CD4-positive, alpha-beta T cell treated with Interleukin-17A for 1 hour (primary cell): ENCODE measurements at regions not wholly inside any gene's neighbourhood (a gene's known extent, or its start where the extent isn't known, plus 50 kb on each side); places are given as distances from the start of the nearest gene placed in this dataset.
"Not testable (repeated sequence)": the region's sequence is repeated elsewhere in the genome, so short reads cannot be mapped to it uniquely, and the experiment has no call there.

Experiments
- DNase-seq: peaks from one replicate; pipeline ENCODE4 v3.0.0-alpha.2; 2020

DNA sequence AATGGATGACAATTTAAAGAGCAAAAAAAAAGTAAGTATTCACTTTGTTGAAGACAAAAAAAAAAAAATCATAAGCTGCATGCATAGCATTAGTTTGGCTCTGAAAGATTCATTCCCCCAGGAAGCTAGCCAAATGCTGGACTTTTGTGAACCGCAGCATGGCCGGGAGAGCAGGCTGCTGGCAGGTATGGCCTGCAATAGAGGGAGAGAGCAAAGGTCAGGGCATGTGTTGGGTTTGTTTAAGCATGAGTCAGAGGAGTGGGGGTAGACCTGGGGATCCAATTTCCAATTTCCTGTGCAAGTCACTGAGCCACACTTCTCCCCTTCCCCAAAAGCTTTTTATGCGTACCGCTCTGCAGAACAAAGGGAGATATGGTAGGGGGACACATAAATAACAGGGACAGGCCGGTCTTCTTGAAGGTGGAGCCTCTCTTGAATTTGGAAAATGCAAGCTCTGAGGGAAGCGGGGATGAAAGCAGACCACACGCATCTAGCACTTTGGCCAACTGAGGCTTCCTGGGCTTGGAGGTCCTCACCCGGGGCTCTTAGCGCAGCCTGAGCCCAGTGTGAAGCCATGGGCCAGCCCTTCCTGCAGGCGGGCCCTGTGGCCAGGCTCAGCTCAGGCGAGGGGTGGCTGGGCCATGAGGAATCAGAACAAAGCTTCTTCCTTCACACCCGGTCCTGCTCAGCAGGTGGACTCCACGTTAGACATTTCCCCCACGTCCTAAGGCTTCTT lies 171.1 kb downstream of the TOMM20 start:
- no peak for DNase-seq

DNA sequence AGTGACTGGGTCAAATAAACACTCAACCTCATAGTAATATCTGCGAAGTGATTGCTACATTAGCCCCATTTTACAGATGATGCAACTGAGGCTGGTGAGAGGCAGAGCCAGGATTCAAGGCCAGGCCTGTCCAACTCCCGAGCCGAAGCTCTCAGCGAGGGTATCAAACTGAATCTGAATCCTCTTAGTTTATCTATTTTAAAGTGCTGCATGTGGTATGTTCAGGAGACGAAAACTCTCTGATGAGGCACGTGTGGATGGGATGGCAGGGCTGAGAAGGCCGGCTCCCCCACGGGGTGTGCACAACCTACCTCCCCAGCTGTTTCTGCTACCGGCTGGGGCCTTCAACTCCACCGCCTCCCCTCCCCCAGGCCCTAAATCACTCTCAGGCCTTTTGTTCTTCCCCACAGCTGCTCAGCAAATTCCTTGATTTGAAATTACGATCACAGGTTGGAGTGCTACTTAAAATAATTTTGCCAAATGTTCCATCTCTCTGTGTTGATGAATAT lies 171.8 kb downstream of the TOMM20 start:
- no peak for DNase-seq

DNA sequence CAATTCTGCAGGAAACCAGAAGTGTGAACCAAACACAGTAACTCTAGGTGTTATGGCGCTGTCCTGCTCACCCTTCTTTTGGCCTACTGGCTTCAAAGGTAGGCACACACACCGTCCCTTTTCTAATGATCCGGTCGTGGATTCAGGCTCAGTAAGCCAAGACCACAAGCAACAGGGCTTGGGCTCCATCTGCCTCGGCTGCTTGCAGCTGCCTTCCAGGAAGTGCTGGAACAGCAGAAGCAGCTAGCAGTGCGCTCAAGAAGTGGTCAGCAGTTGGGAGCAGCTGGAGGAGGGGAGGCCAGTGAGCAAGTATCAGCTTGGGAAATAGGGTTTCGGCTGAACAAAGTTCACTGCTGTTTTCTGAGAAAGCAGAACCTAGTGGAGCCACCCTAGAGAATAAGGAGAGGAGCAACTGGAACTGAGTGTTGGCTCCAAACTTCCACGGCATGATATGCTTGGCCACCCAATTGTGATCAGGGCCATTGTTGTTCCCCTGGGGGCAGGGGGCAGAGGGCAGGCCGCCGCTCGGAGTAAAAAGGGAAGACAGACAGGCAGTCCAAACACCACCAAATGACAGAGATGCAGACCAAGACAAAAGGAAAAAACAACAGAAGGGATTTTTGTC lies 173.4 kb downstream of the TOMM20 start:
- DNase-seq, result peak; percentile 28

DNA sequence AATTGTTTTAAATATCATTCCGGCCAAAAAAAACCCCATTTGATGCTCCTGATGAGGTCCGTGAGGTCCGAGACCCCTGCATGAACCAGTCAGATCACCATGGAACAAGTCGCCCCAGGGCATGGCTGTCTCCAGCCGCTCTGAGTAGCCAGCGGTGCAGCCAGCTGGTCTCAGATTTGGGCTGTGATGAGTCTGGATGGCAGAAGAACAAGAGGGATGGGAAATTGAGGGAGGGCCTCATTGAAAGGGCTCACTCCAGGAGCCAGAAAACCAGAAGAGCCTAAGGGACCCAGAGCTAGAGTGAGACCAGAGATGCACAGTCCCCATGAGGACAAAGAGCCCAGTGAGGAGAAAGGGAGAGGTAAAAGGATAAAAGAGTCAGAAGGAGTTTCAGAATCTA lies 174.0 kb downstream of the TOMM20 start:
- no peak for DNase-seq

DNA sequence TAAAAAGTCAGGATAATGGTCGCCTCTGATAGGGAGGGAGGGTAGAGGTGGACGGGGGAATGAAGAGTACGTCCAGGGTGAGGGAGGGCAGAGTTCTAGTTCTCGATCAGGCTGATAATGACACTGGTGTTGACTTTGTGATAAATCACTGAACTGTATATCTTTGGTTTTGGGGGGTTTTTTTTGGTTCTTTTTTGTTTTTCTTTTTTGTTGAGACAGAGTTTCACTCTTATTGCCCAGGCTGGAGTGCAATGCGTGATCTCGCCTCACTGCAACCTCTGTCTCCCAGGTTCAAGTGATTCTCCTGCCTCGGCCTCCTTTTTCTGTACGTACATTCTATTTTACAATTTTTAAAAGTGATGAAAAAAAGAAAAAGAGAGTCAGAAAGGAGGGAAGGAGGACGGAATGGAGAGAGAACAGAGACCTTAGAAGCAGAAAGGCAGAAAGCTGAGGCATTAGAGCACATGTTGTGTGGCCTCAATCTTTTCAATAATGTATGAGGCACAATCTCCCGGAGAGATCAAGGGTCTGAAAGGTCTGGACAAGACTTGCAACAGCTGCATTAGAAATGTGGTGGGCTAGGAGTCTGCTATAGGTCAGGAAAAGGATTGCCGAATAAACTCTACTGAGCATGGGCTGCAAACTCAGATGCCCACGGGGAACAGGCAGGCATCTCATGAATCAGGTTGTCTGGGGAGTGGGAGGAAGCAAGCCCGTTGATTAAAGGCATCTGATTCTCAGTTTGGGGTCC lies 174.8 kb downstream of the TOMM20 start:
- no peak for DNase-seq

DNA sequence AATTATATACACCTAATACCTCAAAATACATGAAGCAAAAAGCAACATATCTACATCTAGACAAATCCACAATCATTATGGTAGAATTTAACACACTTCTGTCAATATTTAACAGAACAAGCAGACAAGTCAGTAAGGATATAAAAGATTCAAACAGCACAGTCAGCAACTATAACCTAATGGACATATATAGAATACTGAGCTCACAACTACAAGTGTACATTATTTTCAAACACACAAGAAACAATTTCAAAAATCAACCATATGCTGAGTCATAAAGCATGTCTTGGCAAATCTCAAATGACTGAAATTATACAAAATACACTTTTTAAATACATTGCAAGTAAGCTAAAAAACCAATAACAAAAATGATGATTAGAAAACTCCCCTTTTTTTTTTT lies 178.0 kb downstream of the TOMM20 start:
- DNase-seq, result no peak

DNA sequence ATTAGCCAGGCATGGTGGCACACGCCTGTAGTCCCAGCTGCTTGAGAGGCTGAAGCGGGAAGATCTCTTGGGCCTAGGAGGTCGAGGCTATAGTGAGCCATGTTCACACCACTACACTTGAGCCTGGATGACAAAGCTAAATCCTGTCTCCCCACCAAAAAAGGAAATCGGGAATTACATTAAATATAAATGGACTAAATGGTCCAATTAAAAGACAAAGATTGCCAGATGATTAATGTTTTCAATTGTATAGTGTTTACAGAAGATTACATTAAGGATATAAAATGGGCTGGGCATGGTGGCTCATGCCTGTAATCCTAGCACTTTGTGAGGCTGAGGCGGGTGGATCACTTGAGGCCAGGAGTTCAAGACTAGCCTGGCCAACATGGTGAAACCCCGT lies 179.1 kb downstream of the TOMM20 start:
- not testable (repeated sequence) for DNase-seq

DNA sequence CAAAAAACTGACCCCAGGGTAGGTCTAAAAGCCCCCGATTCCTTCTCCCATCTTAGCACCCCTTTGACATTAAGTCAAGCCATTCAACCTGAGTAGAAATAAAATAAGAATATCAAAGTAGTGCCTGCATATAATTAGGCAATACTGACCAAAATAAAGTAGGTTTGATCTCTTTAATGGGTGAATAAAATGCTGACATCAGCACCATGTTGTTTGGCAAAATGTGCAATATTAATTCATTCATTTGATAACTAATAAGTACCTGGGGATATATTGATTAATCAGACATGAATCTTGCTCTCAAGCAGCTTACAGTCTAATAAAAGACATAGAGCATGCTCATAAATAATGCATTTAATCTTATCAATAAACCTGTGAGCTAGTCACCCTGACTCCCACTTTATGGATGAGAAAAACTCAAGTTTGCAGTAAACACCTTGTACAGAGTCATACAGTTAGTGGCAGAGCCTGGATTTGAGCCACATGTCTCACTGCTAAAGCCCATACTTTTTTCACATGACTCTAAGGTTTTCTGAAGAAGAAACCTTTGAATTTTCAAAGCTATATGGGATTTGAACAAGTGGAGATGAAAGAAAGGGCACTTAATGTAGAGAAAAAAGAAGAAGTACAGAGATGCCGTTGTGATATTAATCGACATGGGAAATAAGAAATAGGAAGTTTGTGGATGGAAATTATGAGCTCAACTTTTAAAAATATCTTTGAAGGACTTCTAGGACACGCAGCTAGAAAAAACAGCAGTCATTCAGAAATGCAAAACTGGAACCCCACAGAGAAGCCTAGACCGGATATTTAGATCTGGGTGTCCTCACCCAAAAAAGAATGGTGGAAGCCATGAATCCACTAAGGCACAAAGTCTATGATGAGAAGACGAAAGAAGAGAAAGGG lies 183.9 kb downstream of the TOMM20 start:
- DNase-seq, result no peak

DNA sequence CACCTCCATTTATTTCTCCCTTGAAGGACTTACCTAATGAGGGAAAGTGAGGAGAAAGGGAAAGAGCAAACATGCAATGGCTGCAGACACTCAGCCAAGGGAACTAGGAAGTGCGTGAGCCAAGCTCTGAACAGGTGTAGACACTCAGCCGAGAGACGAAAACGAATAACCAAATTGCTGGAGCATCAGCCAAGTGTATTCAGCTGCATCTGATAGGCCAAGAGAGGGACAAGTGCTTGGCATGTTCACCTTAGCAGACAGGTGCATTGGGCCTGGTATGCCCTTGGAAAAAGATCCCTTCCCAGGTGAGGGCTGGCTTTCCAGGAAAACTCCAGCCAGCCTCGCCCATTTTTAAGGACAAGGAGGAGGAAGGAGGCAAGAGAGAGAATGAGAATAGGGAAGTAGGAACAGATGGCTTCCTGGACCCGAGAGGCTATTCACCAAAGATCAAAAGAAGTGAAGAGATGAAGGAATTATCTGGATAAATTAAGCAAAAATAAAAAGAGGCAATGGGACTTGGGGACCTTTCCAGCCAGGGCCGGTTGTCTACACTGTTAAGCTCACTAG lies 184.7 kb downstream of the TOMM20 start:
- no peak for DNase-seq

DNA sequence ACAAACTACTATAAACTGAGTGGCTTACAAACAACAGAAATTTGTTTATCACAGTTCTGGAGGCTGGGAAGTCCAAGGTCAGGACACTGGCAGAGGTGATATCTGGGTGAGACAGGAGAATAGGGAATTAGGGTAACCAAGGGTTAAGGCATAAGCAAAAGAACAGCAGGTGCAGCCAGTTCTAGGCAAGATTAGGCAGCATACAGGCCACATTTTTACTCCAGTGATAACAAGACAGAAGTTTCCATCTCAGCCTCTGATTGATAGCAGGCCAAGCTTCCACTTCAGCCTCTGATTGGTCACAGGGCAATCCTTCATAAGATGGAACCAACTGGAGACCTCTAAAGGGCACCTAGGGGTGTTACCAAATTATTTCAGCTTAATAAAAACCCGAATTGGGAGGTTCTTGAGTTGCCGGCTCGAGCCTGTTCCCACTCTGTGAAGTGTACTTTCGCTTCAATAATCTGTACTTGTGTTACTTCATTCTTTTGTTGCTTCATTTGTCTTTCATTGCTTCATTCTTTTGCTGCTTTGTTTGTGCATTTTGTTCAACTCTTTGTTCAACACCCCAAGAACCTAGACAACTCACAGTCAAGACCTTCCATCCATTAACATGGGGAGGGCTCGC lies 185.6 kb downstream of the TOMM20 start:
- no peak for DNase-seq

DNA sequence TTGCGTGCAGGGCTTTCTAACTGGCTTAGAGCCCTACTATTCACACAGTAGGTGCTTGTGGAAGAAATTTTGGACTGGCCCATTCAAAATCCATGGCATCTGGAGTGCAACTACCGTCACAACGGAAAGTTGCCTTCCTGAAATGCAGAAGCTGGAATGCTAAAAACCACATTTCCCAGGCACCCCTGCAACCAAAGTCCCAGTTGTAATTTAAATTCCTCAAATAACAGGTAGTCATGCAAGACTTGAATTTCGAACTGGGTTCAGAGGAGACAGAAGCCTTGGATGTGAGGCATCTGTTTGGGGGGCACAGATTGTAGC lies 186.7 kb downstream of the TOMM20 start:
- no peak for DNase-seq

DNA sequence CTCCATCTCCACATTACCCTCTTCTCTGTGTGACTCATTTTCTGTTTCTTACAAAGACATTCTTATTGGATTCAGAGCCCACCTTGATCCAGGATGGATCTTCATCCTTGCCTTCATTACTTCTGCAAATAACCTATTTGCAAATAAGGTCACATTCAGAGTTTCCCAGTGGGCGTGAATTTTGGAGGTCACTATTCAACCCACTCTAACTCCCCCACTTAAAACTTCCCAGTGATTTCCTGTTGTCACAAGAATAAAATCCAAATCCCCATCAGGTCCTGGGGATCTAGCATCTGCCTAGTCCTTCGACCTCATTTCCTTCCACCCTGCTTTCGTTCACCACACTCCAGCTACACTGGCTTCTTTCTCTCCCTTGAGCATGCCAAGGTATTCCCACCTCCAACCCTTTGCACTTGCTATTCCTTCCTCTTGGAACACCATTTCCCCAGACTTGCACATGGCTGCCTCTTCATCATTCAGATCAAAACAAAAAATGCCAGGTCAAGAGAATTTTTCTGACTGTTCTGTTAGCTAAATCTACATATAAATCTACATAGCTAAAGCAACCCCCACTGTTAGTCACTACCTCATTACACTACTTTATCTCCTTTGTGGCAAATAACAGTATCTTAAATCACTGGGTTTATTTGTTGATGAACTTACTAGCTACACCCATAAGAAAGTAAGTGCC lies 187.2 kb downstream of the TOMM20 start:
- no peak for DNase-seq

DNA sequence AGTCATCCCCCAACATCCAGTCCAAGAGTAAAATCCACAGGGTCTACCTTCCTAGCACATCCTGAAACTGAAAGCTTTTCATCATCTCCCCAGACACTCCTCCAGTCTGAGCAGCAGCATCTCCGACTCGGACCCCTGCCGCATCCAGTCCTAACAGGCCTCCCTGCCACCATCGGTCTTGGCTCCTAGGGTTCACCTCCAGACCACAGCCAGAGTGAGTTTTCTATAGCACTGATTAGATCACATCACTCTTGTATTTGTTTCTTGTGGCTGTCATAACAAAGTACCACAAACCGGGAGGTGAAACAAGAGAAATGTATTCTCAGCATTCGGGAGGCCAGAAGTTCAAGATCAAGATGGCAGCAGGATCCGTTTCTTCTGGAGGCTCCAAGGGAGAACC lies 187.8 kb downstream of the TOMM20 start:
- no peak for DNase-seq

DNA sequence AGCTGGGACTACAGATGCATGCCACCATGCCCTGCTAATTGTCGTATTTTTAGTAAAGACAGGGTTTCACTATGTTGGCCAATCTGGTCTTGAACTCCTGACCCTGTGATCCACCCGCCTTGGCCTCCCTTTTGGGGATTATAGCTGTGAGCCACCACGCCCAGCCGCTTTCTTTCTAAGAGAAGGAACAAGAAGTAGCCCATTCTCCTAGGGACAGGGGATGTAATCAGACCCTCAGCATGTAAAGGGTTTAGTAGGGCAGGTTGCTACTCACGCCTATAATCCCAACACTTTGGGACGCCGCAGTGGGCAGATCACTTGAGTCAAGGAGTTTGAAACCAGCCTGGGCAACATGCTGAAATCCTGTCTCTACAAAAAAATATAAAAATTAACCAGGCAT lies 189.7 kb downstream of the TOMM20 start:
- no peak for DNase-seq

DNA sequence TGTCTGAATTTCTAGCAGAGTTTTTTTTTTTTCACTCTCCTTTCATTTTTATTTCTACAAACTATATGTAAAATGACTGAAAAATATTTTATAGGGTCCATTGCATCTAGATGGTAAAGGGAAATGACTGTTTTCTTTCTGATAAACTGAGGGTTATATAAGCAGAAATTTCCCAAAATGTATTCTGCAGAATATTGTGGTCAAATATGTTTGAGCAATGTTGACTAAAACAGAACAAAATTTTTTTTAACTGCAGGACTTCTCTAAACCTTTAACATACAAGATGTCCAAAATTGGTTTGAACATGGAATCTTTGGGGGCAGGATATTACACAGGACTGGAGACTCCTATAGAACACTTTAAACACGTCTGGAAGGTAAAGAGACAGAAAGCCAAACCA lies 190.5 kb downstream of the TOMM20 start:
- no peak for DNase-seq

DNA sequence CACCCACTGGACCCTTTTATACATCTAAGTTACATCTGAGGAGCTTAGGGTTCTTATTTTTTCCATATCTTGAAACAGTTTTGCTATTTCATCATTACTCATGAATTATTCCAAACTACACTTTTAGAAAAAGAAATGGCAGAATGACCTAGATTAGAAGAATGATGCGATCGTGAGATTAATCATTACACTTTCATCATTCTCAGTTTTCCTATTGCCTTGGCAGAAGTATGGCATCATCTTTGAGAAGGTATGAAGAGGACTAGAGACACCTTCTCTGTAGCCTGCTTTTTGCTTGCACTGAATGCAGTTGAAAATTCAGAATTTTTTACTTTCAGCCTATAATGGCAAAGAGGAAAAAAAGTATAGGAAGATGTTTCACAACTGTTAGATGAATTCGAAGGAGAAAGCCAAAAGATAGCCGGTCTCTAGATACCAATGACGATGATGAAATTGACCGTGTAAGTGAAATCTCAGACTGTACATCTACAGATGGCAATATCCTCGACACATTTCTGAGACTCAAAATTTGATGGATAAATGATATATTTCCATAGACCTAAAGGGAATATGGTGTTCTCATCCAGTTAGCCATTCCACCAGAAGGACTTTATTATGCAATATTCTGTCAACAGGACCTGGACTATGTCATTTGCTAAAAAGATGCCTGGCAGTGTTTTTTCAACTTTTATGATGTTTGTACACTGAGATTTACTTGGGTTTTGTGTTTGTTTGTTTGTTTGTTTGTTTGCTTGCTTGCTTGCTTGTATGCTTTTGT lies 191.8 kb downstream of the TOMM20 start:
- DNase-seq, result no peak

DNA sequence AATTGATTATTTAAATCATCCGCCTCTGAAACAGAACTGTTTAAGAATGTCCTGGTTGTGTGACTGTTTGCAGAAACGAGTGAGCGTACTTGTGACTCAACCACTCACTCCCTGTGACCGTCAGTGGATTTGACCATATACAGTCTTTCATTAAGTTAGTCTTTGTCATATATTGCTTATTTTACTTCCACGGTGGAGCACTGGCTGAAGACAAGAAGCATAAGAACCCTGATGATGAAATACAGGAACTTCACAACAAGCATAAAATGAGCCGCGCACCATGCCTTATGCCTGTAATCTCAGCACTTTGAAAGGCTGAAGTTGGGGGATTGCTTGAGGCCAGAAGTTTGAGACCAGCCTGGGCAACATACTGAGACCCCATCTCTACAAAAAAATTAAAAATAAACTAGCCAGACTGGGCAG lies 194.0 kb downstream of the TOMM20 start:
- DNase-seq, result no peak

DNA sequence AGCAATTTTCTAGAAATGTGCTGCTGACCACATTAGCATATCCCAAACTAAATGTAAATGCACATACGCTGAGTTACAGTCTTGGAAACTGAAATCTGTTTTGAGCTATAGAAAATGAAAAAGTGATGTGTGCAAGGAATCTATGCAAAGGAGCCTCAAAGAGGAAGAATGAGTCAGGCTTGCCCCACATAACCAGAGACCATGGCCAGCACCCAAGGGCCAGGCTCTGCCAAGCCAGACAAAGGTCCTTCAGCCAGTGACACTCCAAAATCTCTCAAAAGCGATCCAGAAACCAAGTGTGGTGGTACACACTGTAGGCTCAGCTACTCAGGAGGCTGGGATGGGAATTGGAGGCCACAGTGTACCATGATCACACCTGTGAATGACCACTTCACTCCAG lies 195.2 kb downstream of the TOMM20 start:
- DNase-seq, result no peak

DNA sequence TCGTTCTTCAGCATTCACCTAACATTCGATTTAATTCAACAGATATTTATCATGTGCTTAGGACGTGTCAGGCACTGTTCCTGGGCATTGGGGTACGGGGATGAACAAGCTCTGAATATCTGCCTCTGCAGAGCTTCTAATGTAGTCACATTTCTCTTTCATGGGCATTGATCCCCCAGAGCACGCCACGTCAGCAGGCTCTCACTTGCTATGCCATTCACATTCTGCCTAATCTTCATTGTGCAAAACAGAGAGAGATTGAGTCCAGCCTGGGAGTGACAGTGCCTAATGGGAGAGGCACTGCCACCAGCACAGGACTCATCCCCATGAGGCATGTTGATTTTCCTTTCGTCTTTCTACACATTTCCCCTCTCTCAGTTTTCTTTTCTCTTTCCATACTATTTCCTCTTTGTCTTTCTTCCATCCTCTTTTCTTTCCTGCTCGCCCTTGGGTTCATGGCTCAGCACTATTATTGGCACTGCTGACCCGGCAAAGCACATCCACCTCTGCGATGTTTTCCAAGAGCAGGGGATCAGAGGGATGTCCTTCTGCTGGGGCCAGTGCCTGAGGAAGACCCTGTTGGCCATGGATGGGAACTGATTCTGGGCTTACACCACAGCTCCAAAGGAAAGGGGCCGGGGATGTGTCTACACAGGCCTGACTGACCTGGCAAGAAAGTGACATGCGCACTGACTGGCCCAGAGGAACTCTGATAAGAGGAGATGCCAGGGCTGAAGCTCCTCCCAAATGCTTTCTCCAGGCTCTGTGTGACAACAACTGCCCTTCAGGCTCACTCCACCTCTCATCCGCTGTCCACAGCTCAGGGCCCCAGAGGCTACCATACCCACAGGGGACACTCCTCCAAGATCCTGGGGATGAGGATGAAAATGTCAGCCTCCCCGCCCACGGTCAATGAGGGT lies 195.9 kb downstream of the TOMM20 start:
- no peak for DNase-seq

DNA sequence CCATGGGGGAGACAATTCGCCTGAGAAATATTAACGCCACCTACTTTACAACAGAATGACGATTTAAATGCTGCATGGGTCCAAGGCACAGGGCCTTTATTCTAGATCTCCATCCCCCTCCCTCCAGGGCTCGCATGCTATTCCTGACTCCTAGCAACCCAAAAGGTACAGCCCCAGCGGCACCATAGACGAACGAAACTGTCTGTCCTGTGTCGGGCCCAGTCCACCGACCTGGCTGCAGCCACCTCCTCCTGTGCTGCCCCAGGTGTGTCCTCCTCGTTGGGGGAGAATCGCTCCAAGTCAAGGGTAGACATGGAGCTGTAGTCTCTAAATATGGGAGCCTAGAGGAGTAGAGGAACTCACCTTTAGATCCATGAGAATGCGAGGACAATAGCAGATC lies 196.5 kb downstream of the TOMM20 start:
- no peak for DNase-seq
